ENCODE measurements at regions not wholly inside any gene's neighbourhood (a gene's known extent, or its start where the extent isn't known, plus 50 kb on each side); places are given as distances from the start of the nearest gene placed in this dataset.

- no peaks in the 10 kb centered on the region for H3K9me3 ChIP-seq
- intact Hi-C loops (cut with DNase I), result no loop called here
- 15 to 23% methylated on average over 1 of the region's 1 CpG for WGBS, 2 donors
- H3K36me3 ChIP-seq, result no peaks in the 10 kb centered on the region
- no peak overlapping the region for H3K27ac ChIP-seq
- no peaks in the 10 kb centered on the region for H3K27me3 ChIP-seq
- H3K4me1 ChIP-seq, result no peaks in the 10 kb centered on the region
- TF ChIP-seq POLR2A (IDR thresholded peaks at IDR 0.05) (no peak), CTCF (IDR thresholded peaks at IDR 0.05) (no peak)
- no peak for DNase-seq
- no peak overlapping the region for H3K4me3 ChIP-seq (replicated peaks in 1 of 3)
Measured at GRCh38 chr12:82555699-82556098, 131.0 kb upstream of the TMTC2 start.

GRCh38 chr12:82565966-82566365 is 120.7 kb upstream of the TMTC2 start:
- Histone ChIP-seq H3K27me3 (no peaks in the 10 kb centered on the region), H3K36me3 (no peaks in the 10 kb centered on the region), H3K9me3 (no peaks in the 10 kb centered on the region), H3K27ac (no peak overlapping the region), H3K4me1 (no peaks in the 10 kb centered on the region), H3K4me3 (replicated peaks in 1 of 3) (no peak overlapping the region)
- WGBS, 2 donors, result 38 to 94% methylated on average over 1 of the region's 1 CpG
- DNase-seq, result no peak
- TF ChIP-seq POLR2A (IDR thresholded peaks at IDR 0.05), result no peak
- TF ChIP-seq CTCF (IDR thresholded peaks at IDR 0.05), result no peak
- intact Hi-C loops (cut with DNase I), result no loop called here

GRCh38 chr12:82567688-82568087 is 119.0 kb upstream of the TMTC2 start:
- no peak for DNase-seq
- intact Hi-C loops (cut with DNase I), result no loop called here
- H3K27ac ChIP-seq, result no peak overlapping the region
- no peak overlapping the region for H3K4me3 ChIP-seq (replicated peaks in 1 of 3)
- no peaks in the 10 kb centered on the region for H3K27me3 ChIP-seq
- TF ChIP-seq POLR2A (IDR thresholded peaks at IDR 0.05), result no peak
- no peak for TF ChIP-seq CTCF (IDR thresholded peaks at IDR 0.05)
- H3K4me1 ChIP-seq, result no peaks in the 10 kb centered on the region
- no peaks in the 10 kb centered on the region for H3K36me3 ChIP-seq
- no peaks in the 10 kb centered on the region for H3K9me3 ChIP-seq

GRCh38 chr12:82574191-82574590 is 112.5 kb upstream of the TMTC2 start:
- Histone ChIP-seq H3K4me1 (no peaks in the 10 kb centered on the region), H3K27me3 (no peaks in the 10 kb centered on the region), H3K36me3 (no peaks in the 10 kb centered on the region), H3K27ac (no peak overlapping the region), H3K4me3 (replicated peaks in 1 of 3) (no peak overlapping the region), H3K9me3 (no peaks in the 10 kb centered on the region)
- DNase-seq, result no peak
- WGBS, 2 donors, result 74 to 83% methylated on average over 2 of the region's 2 CpGs
- intact Hi-C loops (cut with DNase I), result no loop called here
- TF ChIP-seq CTCF (IDR thresholded peaks at IDR 0.05) (no peak), POLR2A (IDR thresholded peaks at IDR 0.05) (no peak)

- no peak overlapping the region for H3K27ac ChIP-seq
- intact Hi-C loops (cut with DNase I), result no loop called here
- H3K4me1 ChIP-seq, result no peaks in the 10 kb centered on the region
- H3K27me3 ChIP-seq, result no peaks in the 10 kb centered on the region
- no peak overlapping the region for H3K4me3 ChIP-seq (replicated peaks in 1 of 3)
- H3K36me3 ChIP-seq, result no peaks in the 10 kb centered on the region
- no peaks in the 10 kb centered on the region for H3K9me3 ChIP-seq
- no peak for DNase-seq
- no peak for TF ChIP-seq CTCF (IDR thresholded peaks at IDR 0.05)
- no peak for TF ChIP-seq POLR2A (IDR thresholded peaks at IDR 0.05)
- WGBS, 2 donors, result 91 to 98% methylated on average over 2 of the region's 2 CpGs
Measured at GRCh38 chr12:82578725-82579124, 108.0 kb upstream of the TMTC2 start.

Data from thyroid gland (tissue), 4 donors.